ENCODE measurements at regions not wholly inside any gene's neighbourhood (a gene's known extent, or its start where the extent isn't known, plus 50 kb on each side); places are given as distances from the start of the nearest gene placed in this dataset.

GRCh38 chrY:7924059-7924458 lies 1012.5 kb upstream of the AMELY start:
- intact Hi-C loops (cut with DNase I): no loop called here
- H3K27me3 ChIP-seq: no peaks in the 10 kb centered on the region
- H3K4me3 ChIP-seq: no peak overlapping the region
- H3K27ac ChIP-seq: no peak overlapping the region
- H3K4me1 ChIP-seq: no peaks in the 10 kb centered on the region
- DNase-seq: no peak
- 72% methylated on average over 2 of the region's 2 CpGs; no CpG with 5 or more reads in 1 of the 2 donors for WGBS, 2 donors
- H3K36me3 ChIP-seq: no peaks in the 10 kb centered on the region
- no peaks in the 10 kb centered on the region for H3K9me3 ChIP-seq
- no peak for TF ChIP-seq POLR2A (IDR thresholded peaks at IDR 0.05)
- TF ChIP-seq, protein P1, sequence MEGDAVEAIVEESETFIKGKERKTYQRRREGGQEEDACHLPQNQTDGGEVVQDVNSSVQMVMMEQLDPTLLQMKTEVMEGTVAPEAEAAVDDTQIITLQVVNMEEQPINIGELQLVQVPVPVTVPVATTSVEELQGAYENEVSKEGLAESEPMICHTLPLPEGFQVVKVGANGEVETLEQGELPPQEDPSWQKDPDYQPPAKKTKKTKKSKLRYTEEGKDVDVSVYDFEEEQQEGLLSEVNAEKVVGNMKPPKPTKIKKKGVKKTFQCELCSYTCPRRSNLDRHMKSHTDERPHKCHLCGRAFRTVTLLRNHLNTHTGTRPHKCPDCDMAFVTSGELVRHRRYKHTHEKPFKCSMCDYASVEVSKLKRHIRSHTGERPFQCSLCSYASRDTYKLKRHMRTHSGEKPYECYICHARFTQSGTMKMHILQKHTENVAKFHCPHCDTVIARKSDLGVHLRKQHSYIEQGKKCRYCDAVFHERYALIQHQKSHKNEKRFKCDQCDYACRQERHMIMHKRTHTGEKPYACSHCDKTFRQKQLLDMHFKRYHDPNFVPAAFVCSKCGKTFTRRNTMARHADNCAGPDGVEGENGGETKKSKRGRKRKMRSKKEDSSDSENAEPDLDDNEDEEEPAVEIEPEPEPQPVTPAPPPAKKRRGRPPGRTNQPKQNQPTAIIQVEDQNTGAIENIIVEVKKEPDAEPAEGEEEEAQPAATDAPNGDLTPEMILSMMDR (IDR thresholded peaks at IDR 0.05): no peak

DNA sequence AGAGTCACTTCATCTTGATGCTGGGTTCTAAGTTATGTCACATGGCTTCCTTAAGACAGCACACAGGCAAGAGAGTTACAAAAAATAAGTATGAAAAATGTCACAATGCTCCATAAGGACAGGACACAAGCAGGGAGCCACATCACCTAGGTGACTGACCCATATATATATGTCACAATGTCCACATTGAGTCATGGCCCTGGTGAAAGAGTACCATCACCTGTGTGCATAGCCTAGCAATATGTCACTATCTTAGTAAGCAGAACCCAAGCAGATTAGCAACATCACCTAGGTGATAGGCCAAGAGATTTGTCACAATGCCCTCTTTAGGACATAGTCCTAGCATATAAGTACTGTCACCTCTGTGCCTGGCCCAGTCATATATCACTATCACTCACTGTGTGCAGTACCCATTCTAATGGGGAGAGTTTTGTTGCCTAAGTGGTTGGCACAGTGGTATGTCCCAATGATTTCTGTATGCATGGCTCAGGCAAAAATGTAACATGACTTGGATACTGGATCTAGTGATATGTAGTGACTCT lies 1012.0 kb upstream of the AMELY start:
- H3K27ac ChIP-seq: no peak overlapping the region
- intact Hi-C loops (cut with DNase I): no loop called here
- no peaks in the 10 kb centered on the region for H3K9me3 ChIP-seq
- no peaks in the 10 kb centered on the region for H3K4me1 ChIP-seq
- no peaks in the 10 kb centered on the region for H3K27me3 ChIP-seq
- TF ChIP-seq POLR2A (IDR thresholded peaks at IDR 0.05): no peak
- TF ChIP-seq, protein P1 (IDR thresholded peaks at IDR 0.05): no peak
- no peaks in the 10 kb centered on the region for H3K36me3 ChIP-seq
- no peak overlapping the region for H3K4me3 ChIP-seq
- DNase-seq: no peak

DNA sequence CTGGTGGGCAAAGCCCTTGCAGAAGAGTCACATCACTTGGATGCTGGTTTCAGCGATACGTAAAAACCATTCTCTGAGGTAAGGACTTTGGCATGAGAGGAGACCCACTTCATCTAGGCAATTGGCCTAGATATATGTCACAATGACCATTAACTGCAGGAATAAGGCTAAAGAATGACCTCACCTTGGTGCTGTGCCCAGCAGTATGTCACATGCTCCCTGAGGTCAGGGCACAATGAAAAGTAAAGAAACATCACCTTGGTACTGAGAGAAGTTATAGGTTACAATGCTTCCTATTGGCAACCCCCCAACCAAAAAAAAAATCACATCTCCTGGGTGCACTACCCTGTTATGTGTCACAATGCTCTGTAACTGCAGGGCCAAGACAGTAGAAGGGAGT lies 1008.8 kb upstream of the AMELY start:
- H3K27ac ChIP-seq: no peak overlapping the region
- no peak for TF ChIP-seq POLR2A (IDR thresholded peaks at IDR 0.05)
- H3K27me3 ChIP-seq: no peaks in the 10 kb centered on the region
- no peaks in the 10 kb centered on the region for H3K4me1 ChIP-seq
- no peaks in the 10 kb centered on the region for H3K9me3 ChIP-seq
- H3K36me3 ChIP-seq: no peaks in the 10 kb centered on the region
- intact Hi-C loops (cut with DNase I): no loop called here
- 100% methylated on average over 2 of the region's 2 CpGs; no CpG with 5 or more reads in 1 of the 2 donors for WGBS, 2 donors
- DNase-seq: no peak
- H3K4me3 ChIP-seq: no peak overlapping the region

DNA sequence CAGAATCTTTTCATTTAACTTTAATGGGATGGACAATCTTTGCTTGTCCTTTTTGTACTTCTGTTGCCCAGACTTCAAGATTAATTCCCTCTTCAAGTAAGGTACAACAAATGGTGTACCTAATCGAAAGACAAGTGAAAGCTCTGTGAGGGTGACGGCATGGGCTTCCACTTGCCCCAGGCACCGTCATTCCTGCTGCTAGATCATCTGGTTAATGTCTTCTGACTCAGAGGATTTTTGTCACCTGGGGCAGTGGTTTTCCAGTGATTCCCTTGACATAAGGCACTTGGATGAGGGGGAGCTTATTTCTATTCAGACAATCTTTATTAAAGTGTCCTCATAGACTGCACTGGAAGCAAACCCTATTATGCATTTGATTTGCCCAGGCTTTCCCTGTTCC lies 977.0 kb upstream of the AMELY start:
- no peak for DNase-seq
- TF ChIP-seq POLR2A (IDR thresholded peaks at IDR 0.05): no peak
- TF ChIP-seq, protein P1 (IDR thresholded peaks at IDR 0.05): no peak
- Histone ChIP-seq H3K36me3 (no peaks in the 10 kb centered on the region), H3K27me3 (peaks cover 0 to 7% (median 0%) of the 10 kb centered on the region in 4 donors), H3K27ac (no peak overlapping the region), H3K4me1 (no peaks in the 10 kb centered on the region), H3K4me3 (no peak overlapping the region), H3K9me3 (no peaks in the 10 kb centered on the region)
- intact Hi-C loops (cut with DNase I): no loop called here
- WGBS, 2 donors: 60% methylated on average over 1 of the region's 3 CpGs; no CpG with 5 or more reads in 1 of the 2 donors

GRCh38 chrY:7881696-7882095 lies 970.1 kb upstream of the AMELY start:
- Histone ChIP-seq H3K36me3 (no peaks in the 10 kb centered on the region), H3K27me3 (no peaks in the 10 kb centered on the region), H3K4me1 (no peaks in the 10 kb centered on the region), H3K9me3 (no peaks in the 10 kb centered on the region), H3K27ac (no peak overlapping the region), H3K4me3 (no peak overlapping the region)
- intact Hi-C loops (cut with DNase I): no loop called here
- TF ChIP-seq POLR2A (IDR thresholded peaks at IDR 0.05): no peak
- TF ChIP-seq, protein P1 (IDR thresholded peaks at IDR 0.05): no peak
- WGBS, 2 donors: 55% methylated on average over 3 of the region's 3 CpGs; no CpG with 5 or more reads in 1 of the 2 donors
- DNase-seq: no peak

GRCh38 chrY:7879245-7879644 lies 967.7 kb upstream of the AMELY start:
- WGBS, 2 donors: 80% methylated on average over 1 of the region's 4 CpGs; no CpG with 5 or more reads in 1 of the 2 donors
- intact Hi-C loops (cut with DNase I): no loop called here

More at GRCh38 chrY:7879245-7879644, 967.7 kb upstream of the AMELY start:
- no peaks in the 10 kb centered on the region for H3K9me3 ChIP-seq
- H3K27ac ChIP-seq: no peak overlapping the region
- H3K36me3 ChIP-seq: no peaks in the 10 kb centered on the region
- no peak for DNase-seq
- H3K4me3 ChIP-seq: no peak overlapping the region
- H3K27me3 ChIP-seq: no peaks in the 10 kb centered on the region
- H3K4me1 ChIP-seq: no peaks in the 10 kb centered on the region
- TF ChIP-seq, protein P1 (IDR thresholded peaks at IDR 0.05): no peak
- no peak for TF ChIP-seq POLR2A (IDR thresholded peaks at IDR 0.05)

Data from esophagus squamous epithelium (tissue), 5 donors.